Upper lobe of left lung (tissue), 4 donors: ENCODE measurements at regions not wholly inside any gene's neighbourhood (a gene's known extent, or its start where the extent isn't known, plus 50 kb on each side); places are given as distances from the start of the nearest gene placed in this dataset.

Experiments used
- CTCF ChIP-seq, 6 experiments: fragments of 450-650 bp in 4 of 6; fragments of 200-600 bp in 2 of 6; sonication (generic) in 2 of 6; IDR thresholded peaks; one replicate each; pipeline ENCODE4 v1.5.1; 2016 to 2019; ENCODE audit warnings: antibody characterized with exemption in 6 of 6
- EP300 ChIP-seq, 4 donors: sonication (generic); formaldehyde crosslinking; IDR thresholded peaks; one replicate each; pipeline ENCODE4 v1.5.1; 2017; ENCODE audit warnings: antibody characterized with exemption in 4 of 4, control low read depth in 2 of 4

GRCh38 chr16:86673090-86673955, 95.0 kb downstream of the FOXL1 start:
- TF ChIP-seq CTCF (IDR thresholded peaks at IDR 0.05) (no peak), EP300 (IDR thresholded peaks at IDR 0.05) (no peak)
